Bronchial epithelial cell (primary cell): ENCODE measurements at regions not wholly inside any gene's neighbourhood (a gene's known extent, or its start where the extent isn't known, plus 50 kb on each side); places are given as distances from the start of the nearest gene placed in this dataset.

Experiments
- DNase-seq: peaks from one replicate; pipeline ENCODE4 v3.0.0-alpha.2; 2010; ENCODE audit warnings: low read depth
- FAIRE-seq: peaks from 2 replicates; lab custom pipeline; 2011; peaks lifted over from hg19 to GRCh38; lab: Jason Lieb, UNC
- H3K27me3 ChIP-seq: 2 replicates; pipeline ENCODE4 v1.5.1; 2011; ENCODE audit warnings: low read length; ENCODE audit not compliant: control insufficient read depth, insufficient read depth
- H3K36me3 ChIP-seq: 2 replicates; pipeline ENCODE4 v1.5.1; 2011; ENCODE audit warnings: low read length; ENCODE audit not compliant: control insufficient read depth, insufficient read depth
- H3K4me3 ChIP-seq: 2 replicates; pipeline ENCODE4 v1.5.1; 2011; ENCODE audit warnings: mild to moderate bottlenecking, low read depth, low read length, control low read depth
- TF ChIP-seq, protein P1 (sequence below): IDR thresholded peaks from 2 replicates; pipeline ENCODE4 v1.5.1; 2011; ENCODE audit warnings: mild to moderate bottlenecking, moderate library complexity, low read length, control low read depth, inconsistent platforms; ENCODE audit not compliant: insufficient read depth, severe bottlenecking

DNA sequence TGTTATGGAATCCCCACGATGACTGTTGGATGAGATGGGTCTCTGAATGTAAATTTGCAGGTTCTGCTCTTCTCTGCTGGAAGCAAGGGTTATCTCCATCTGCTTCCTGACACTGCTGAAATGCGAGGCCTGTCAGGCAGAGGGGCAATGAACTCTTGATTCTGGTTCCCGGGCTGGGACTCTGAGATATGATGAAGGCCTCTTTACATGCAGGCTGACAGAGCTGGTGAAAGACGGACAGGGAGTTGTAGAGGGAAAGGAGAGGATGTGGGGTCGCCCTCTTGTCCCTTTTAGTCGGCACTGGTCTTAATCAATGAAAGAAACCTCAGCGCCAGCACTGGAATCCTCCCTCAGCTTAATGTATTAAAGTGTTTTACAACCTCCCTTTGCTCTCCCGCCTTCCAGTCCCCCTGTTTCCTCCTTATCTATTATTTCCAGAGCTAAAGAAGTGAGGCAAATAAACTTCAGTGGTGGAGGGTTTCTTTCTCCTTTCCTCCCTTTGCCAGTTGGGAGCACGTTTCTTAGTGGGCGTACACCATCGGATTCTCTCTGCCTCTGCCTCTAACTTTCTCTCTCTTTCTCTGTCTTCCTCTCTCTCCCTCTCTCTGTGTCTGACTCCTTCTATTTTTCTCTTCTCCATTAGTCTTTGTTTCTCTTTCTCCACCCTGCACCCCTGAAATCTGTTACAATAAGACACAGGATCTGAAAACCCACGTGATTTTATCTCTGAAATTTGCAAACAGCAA lies 145.6 kb downstream of the BAMBI start:
- Histone ChIP-seq H3K36me3 (no peaks in the 10 kb centered on the region), H3K4me3 (no peak overlapping the region), H3K27me3 (no peaks in the 10 kb centered on the region)
- TF ChIP-seq, protein P1, sequence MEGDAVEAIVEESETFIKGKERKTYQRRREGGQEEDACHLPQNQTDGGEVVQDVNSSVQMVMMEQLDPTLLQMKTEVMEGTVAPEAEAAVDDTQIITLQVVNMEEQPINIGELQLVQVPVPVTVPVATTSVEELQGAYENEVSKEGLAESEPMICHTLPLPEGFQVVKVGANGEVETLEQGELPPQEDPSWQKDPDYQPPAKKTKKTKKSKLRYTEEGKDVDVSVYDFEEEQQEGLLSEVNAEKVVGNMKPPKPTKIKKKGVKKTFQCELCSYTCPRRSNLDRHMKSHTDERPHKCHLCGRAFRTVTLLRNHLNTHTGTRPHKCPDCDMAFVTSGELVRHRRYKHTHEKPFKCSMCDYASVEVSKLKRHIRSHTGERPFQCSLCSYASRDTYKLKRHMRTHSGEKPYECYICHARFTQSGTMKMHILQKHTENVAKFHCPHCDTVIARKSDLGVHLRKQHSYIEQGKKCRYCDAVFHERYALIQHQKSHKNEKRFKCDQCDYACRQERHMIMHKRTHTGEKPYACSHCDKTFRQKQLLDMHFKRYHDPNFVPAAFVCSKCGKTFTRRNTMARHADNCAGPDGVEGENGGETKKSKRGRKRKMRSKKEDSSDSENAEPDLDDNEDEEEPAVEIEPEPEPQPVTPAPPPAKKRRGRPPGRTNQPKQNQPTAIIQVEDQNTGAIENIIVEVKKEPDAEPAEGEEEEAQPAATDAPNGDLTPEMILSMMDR, result no peak
- DNase-seq (no peak), FAIRE-seq (no peak)

GRCh38 chr10:28823501-28824075 lies 146.3 kb downstream of the BAMBI start:
- no peak for FAIRE-seq
- no peak for DNase-seq
- Histone ChIP-seq H3K27me3 (no peaks in the 10 kb centered on the region), H3K36me3 (no peaks in the 10 kb centered on the region), H3K4me3 (no peak overlapping the region)
- TF ChIP-seq, protein P1, result no peak

DNA sequence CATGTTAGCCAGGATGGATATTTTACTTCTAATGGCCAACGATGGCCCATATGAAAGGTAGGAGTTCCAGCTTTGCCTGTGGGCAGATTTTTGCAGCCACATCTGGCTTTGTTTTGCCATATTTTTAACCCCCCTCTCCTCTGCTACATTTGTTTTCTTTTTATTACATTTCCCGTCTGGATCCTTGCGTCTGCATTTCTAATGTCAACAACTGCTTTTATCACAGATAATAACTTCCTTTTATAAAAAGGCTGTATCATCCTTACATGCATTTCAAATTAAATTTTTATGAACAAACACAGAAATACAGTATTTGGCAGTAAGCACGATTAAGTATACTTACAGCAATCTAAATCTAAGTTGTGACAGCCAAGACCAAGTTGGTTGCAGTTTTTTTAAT lies 156.0 kb downstream of the BAMBI start:
- Histone ChIP-seq H3K4me3 (no peak overlapping the region), H3K36me3 (no peaks in the 10 kb centered on the region), H3K27me3 (no peaks in the 10 kb centered on the region)
- TF ChIP-seq, protein P1, result no peak
- FAIRE-seq (no peak), DNase-seq (no peak)

DNA sequence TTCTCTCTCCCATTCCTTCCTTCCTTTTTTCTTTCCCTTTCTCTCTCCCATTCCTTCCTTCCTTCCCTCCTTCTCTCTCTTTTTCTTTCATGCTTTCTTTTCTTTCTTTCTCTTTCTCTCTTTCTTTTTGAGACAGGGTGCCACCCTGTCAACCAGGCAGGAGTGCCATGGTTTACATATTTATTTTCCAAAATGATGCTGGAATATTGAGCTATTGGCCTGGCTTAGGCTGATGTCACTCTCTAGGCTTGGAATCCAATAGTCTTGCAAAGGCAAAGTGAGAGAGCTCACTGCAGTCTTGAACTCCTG lies 159.1 kb downstream of the BAMBI start:
- no peaks in the 10 kb centered on the region for H3K27me3 ChIP-seq
- FAIRE-seq (no peak), DNase-seq (no peak)
- TF ChIP-seq, protein P1, result no peak
- no peaks in the 10 kb centered on the region for H3K36me3 ChIP-seq
- H3K4me3 ChIP-seq, result no peak overlapping the region

GRCh38 chr10:28837613-28838390 lies 160.5 kb downstream of the BAMBI start:
- DNase-seq, result no peak
- no peak overlapping the region for H3K4me3 ChIP-seq
- no peaks in the 10 kb centered on the region for H3K36me3 ChIP-seq
- no peaks in the 10 kb centered on the region for H3K27me3 ChIP-seq
- FAIRE-seq, result no peak
- TF ChIP-seq, protein P1, result no peak
